ENCODE measurements at regions not wholly inside any gene's neighbourhood (a gene's known extent, or its start where the extent isn't known, plus 50 kb on each side); places are given as distances from the start of the nearest gene placed in this dataset.
"Not testable (repeated sequence)": the region's sequence is repeated elsewhere in the genome, so short reads cannot be mapped to it uniquely, and the experiment has no call there.

DNA sequence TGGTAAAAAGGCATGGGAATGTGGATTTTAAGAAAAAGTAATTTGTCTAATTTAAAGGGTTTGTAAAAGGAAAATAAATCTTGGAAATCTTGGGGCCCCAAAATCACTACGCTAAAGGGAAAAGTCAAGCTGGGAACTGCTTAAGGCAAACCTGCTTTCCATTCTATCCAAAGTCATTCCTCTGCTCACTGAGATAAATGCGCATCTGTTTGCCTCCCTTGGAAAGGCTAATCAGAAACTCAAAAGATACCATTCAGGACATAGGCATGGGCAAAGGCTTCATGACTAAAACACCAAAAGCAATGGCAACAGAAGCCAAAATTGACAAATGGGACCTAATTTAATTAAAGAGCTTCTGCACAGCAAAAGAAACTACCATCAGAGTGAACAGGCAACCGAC lies 70.4 kb upstream of the GPRC5B start:
- H3K27ac ChIP-seq (ENCODE audit: low read depth, low read length), result peak overlapping the region; percentile 84
- peaks cover 19% of the 10 kb centered on the region for H3K4me1 ChIP-seq (ENCODE audit: control insufficient read depth, insufficient read depth, low read length)
- H3K27me3 ChIP-seq (ENCODE audit: control insufficient read depth, insufficient read depth, low read length), result not testable (repeated sequence)

GRCh38 chr16:19948186-19949104 lies 63.8 kb upstream of the GPRC5B start:
- Histone ChIP-seq H3K36me3 (ENCODE audit: control insufficient read depth, insufficient read depth, low read length) (no peaks in the 10 kb centered on the region), H3K4me1 (ENCODE audit: control insufficient read depth, insufficient read depth, low read length) (peaks cover 22% of the 10 kb centered on the region), H3K4me3 (ENCODE audit: low read depth, low read length) (peak overlapping the region; percentile 9), H3K9me3 (ENCODE audit: control insufficient read depth, insufficient read depth, low read length) (no peaks in the 10 kb centered on the region), H3K9ac (ENCODE audit: low read depth, low read length) (peak overlapping the region; percentile 52), H3K27me3 (ENCODE audit: control insufficient read depth, insufficient read depth, low read length) (no peaks in the 10 kb centered on the region), H3K27ac (ENCODE audit: low read depth, low read length) (peak overlapping the region; percentile 95)

More for the DNA sequence above, 70.4 kb upstream of the GPRC5B start:
- H3K9me3 ChIP-seq (ENCODE audit: control insufficient read depth, insufficient read depth, low read length); H3K4me3 ChIP-seq (ENCODE audit: low read depth, low read length); H3K9ac ChIP-seq (ENCODE audit: low read depth, low read length); H3K36me3 ChIP-seq (ENCODE audit: control insufficient read depth, insufficient read depth, low read length): not testable (repeated sequence)

DNA sequence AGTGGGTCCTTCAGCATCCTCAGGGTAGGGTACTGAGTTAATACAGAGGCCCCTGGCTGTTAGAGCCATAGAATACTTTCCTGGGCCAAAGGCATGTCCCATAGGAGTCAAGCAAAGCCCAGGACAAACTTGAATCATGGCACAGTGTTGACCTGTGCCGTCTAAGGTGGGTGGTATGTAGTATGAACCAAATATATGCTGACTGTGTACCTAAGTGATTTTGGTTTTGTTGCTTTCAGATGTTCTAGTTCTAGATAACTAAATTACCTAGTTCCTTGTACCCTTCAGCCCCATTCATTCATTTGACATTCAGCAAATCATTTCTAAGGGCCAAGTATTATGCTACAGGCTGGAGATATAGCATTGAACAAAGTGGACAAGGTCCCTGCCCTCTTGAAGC lies 61.3 kb upstream of the GPRC5B start:
- Histone ChIP-seq H3K36me3 (ENCODE audit: control insufficient read depth, insufficient read depth, low read length) (no peaks in the 10 kb centered on the region), H3K9ac (ENCODE audit: low read depth, low read length) (no peak overlapping the region), H3K9me3 (ENCODE audit: control insufficient read depth, insufficient read depth, low read length) (no peaks in the 10 kb centered on the region), H3K4me1 (ENCODE audit: control insufficient read depth, insufficient read depth, low read length) (peaks cover 14% of the 10 kb centered on the region), H3K27me3 (ENCODE audit: control insufficient read depth, insufficient read depth, low read length) (no peaks in the 10 kb centered on the region), H3K27ac (ENCODE audit: low read depth, low read length) (no peak overlapping the region), H3K4me3 (ENCODE audit: low read depth, low read length) (no peak overlapping the region)

- Histone ChIP-seq H3K27me3 (ENCODE audit: control insufficient read depth, insufficient read depth, low read length) (no peaks in the 10 kb centered on the region), H3K36me3 (ENCODE audit: control insufficient read depth, insufficient read depth, low read length) (no peaks in the 10 kb centered on the region), H3K4me1 (ENCODE audit: control insufficient read depth, insufficient read depth, low read length) (peaks cover 5% of the 10 kb centered on the region; the same call in 1 of the 2 replicates)
Observed at GRCh38 chr16:19940195-19940594, 55.5 kb upstream of the GPRC5B start.

DNA sequence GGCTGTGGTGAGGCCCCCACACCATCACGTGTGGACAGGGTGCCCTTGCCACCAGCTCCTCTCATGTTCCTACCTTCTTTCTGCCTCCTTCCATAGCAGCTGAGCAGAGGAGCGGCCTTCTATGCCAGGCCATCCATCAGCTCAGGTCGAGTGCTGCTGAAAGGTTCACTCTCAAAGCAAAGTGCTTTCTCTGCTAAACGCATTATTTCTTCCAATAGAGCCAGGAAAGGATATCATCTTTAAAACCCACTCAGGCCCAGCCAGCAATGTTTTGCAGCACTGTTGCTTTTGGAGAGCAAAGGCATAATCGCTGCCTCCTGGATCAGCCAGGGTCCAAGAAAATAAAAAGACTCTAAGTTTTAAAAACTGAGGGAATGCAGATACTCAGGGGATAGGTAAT lies 54.9 kb upstream of the GPRC5B start:
- Histone ChIP-seq H3K36me3 (ENCODE audit: control insufficient read depth, insufficient read depth, low read length) (no peaks in the 10 kb centered on the region), H3K9ac (ENCODE audit: low read depth, low read length) (no peak overlapping the region), H3K4me3 (ENCODE audit: low read depth, low read length) (no peak overlapping the region), H3K27ac (ENCODE audit: low read depth, low read length) (no peak overlapping the region), H3K9me3 (ENCODE audit: control insufficient read depth, insufficient read depth, low read length) (no peaks in the 10 kb centered on the region), H3K4me1 (ENCODE audit: control insufficient read depth, insufficient read depth, low read length) (peaks cover 5% of the 10 kb centered on the region; the same call in 1 of the 2 replicates), H3K27me3 (ENCODE audit: control insufficient read depth, insufficient read depth, low read length) (no peaks in the 10 kb centered on the region)

More at GRCh38 chr16:19940195-19940594, 55.5 kb upstream of the GPRC5B start:
- H3K4me3 ChIP-seq (ENCODE audit: low read depth, low read length), result no peak overlapping the region
- no peak overlapping the region for H3K27ac ChIP-seq (ENCODE audit: low read depth, low read length)
- H3K9ac ChIP-seq (ENCODE audit: low read depth, low read length), result no peak overlapping the region
- H3K9me3 ChIP-seq (ENCODE audit: control insufficient read depth, insufficient read depth, low read length), result no peaks in the 10 kb centered on the region

DNA sequence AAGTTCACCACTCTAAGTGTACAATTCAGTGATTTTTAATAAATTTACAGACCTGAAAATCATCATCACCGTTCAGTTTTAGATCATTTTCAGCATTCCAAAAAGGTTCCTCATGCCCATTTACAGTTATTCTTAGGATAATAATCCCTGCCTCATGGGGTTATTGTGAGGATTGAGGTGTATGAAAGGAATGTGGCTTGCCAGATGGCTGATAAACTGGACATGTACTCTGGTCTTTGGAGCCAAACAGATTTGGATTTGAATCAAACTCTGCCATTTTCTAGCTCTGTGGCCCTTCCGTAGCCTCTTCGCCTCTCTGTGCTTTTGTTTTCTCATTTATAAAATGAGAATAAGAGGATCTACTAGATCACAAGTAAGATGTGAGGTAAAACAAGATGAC lies 53.9 kb upstream of the GPRC5B start:
- no peaks in the 10 kb centered on the region for H3K9me3 ChIP-seq (ENCODE audit: control insufficient read depth, insufficient read depth, low read length)
- H3K9ac ChIP-seq (ENCODE audit: low read depth, low read length), result no peak overlapping the region
- H3K27ac ChIP-seq (ENCODE audit: low read depth, low read length), result no peak overlapping the region
- H3K27me3 ChIP-seq (ENCODE audit: control insufficient read depth, insufficient read depth, low read length), result no peaks in the 10 kb centered on the region
- no peak overlapping the region for H3K4me3 ChIP-seq (ENCODE audit: low read depth, low read length)
- peaks cover 5% of the 10 kb centered on the region; the same call in 1 of the 2 replicates for H3K4me1 ChIP-seq (ENCODE audit: control insufficient read depth, insufficient read depth, low read length)
- no peaks in the 10 kb centered on the region for H3K36me3 ChIP-seq (ENCODE audit: control insufficient read depth, insufficient read depth, low read length)

- peaks cover 5% of the 10 kb centered on the region; the same call in 1 of the 2 replicates for H3K4me1 ChIP-seq (ENCODE audit: control insufficient read depth, insufficient read depth, low read length)
- no peak overlapping the region for H3K4me3 ChIP-seq (ENCODE audit: low read depth, low read length)
- H3K9ac ChIP-seq (ENCODE audit: low read depth, low read length), result no peak overlapping the region
- no peaks in the 10 kb centered on the region for H3K27me3 ChIP-seq (ENCODE audit: control insufficient read depth, insufficient read depth, low read length)
- H3K27ac ChIP-seq (ENCODE audit: low read depth, low read length), result no peak overlapping the region
- no peaks in the 10 kb centered on the region for H3K9me3 ChIP-seq (ENCODE audit: control insufficient read depth, insufficient read depth, low read length)
- H3K36me3 ChIP-seq (ENCODE audit: control insufficient read depth, insufficient read depth, low read length), result no peaks in the 10 kb centered on the region
Observed at GRCh38 chr16:19936441-19936840, 51.8 kb upstream of the GPRC5B start.

DNA sequence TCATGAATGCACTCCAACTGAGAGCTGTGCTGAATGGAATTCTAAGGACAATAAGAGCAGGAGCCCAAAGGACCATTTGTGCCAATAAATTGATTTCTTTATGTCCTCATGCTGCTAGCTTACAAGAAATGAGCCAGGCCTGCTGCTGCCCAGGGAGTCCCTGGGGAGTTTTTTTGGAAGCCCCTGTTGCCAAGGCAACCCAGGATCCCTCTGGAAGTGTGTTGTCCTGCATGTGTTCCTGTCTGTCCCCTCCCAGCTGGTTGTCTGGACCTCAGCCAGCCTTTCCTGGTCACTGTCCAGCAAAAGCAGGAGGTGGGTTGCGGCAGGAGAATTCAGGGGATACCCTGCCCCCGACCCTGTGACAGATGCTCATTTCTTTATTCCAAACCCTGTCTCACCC lies 51.0 kb upstream of the GPRC5B start:
- H3K9ac ChIP-seq (ENCODE audit: low read depth, low read length), result no peak overlapping the region

More for the DNA sequence above, 51.0 kb upstream of the GPRC5B start:
- peaks cover 5% of the 10 kb centered on the region; the same call in 1 of the 2 replicates for H3K4me1 ChIP-seq (ENCODE audit: control insufficient read depth, insufficient read depth, low read length)
- no peaks in the 10 kb centered on the region for H3K27me3 ChIP-seq (ENCODE audit: control insufficient read depth, insufficient read depth, low read length)
- no peak overlapping the region for H3K27ac ChIP-seq (ENCODE audit: low read depth, low read length)
- no peak overlapping the region for H3K4me3 ChIP-seq (ENCODE audit: low read depth, low read length)
- H3K9me3 ChIP-seq (ENCODE audit: control insufficient read depth, insufficient read depth, low read length), result no peaks in the 10 kb centered on the region
- no peaks in the 10 kb centered on the region for H3K36me3 ChIP-seq (ENCODE audit: control insufficient read depth, insufficient read depth, low read length)

Measured in HUES48 (cell line).